ENCODE measurements at regions not wholly inside any gene's neighbourhood (a gene's known extent, or its start where the extent isn't known, plus 50 kb on each side); places are given as distances from the start of the nearest gene placed in this dataset.

GRCh38 chr14:86279405-86279804, 749.5 kb downstream of the FLRT2 start (continued):
- no peak for TF ChIP-seq CTCF (IDR thresholded peaks at IDR 0.05 in 2 of 3, conservative IDR thresholded peaks at IDR 0.05 in 1 of 3; ENCODE audit: control insufficient read depth in 2 of 3, extremely low read depth in 1 of 3, insufficient read depth in 1 of 3, low read depth in 3 of 3, low read length in 3 of 3)
- TF ChIP-seq FOS (IDR thresholded peaks at IDR 0.05; ENCODE audit: borderline replicate concordance, extremely low read depth, insufficient read length): no peak
- TF ChIP-seq BMI1 (IDR thresholded peaks at IDR 0.05; ENCODE audit: borderline replicate concordance): no peak
- TF ChIP-seq ZNF622 (IDR thresholded peaks at IDR 0.05): no peak
- TF ChIP-seq MYB (IDR thresholded peaks at IDR 0.05; ENCODE audit: borderline replicate concordance, low read depth, low read length): no peak
- no peak for TF ChIP-seq CHD2 (IDR thresholded peaks at IDR 0.05; ENCODE audit: borderline replicate concordance, low read depth, low read length)
- no peak for TF ChIP-seq ELK1 (IDR thresholded peaks at IDR 0.05; ENCODE audit: low read depth, low read length)
- TF ChIP-seq SREBF1 (IDR thresholded peaks at IDR 0.05; ENCODE audit: low read length): no peak

- no peaks in the 10 kb centered on the region for H3K36me3 ChIP-seq (ENCODE audit: control insufficient read depth in 2 of 2, insufficient read depth in 2 of 2, low read length in 1 of 2)
- no peak for FAIRE-seq
- in situ Hi-C loops (cut with MboI): no loop called here
These were observed 728.0 kb downstream of the FLRT2 start for GRCh38 chr14:86257973-86258372.

More at GRCh38 chr14:86257973-86258372, 728.0 kb downstream of the FLRT2 start:
- Histone ChIP-seq H3K4me3 (no peak overlapping the region), H3K79me2 (ENCODE audit: control insufficient read depth, insufficient read depth, low read length) (no peaks in the 10 kb centered on the region), H3K27ac (ENCODE audit: control insufficient read depth, insufficient read depth) (no peak overlapping the region), H3K4me1 (ENCODE audit: control insufficient read depth, insufficient read depth, low read length) (no peaks in the 10 kb centered on the region), H3K9ac (ENCODE audit: control insufficient read depth, insufficient read depth, low read length) (no peak overlapping the region), H3K4me2 (ENCODE audit: control insufficient read depth, insufficient read depth) (no peak overlapping the region), H3K9me3 (replicated peaks; ENCODE audit: control insufficient read depth, insufficient read depth, low read length) (no peaks in the 10 kb centered on the region), H2AFZ (ENCODE audit: control insufficient read depth, low read depth, low read length) (no peak overlapping the region), H3K27me3 (replicated peaks in 1 of 2; ENCODE audit: control insufficient read depth in 2 of 2, insufficient read depth in 2 of 2, low read length in 1 of 2) (no peaks in the 10 kb centered on the region), H4K20me1 (ENCODE audit: control insufficient read depth, insufficient read depth) (no peaks in the 10 kb centered on the region)
- intact Hi-C loops (cut with micrococcal nuclease; ENCODE audit: unreplicated experiment): no loop called here
- CTCF ChIA-PET: no interaction called here
- no peak for TF ChIP-seq SRF (IDR thresholded peaks at IDR 0.05; ENCODE audit: low read depth in 2 of 2, low read length in 2 of 2)
- TF ChIP-seq BACH1 (IDR thresholded peaks at IDR 0.05; ENCODE audit: borderline replicate concordance): no peak
- SMC1A ChIA-PET (ENCODE audit: uncharacterized antibody, unreplicated experiment): no interaction called here
- WGBS (ENCODE audit: insufficient coverage, insufficient replicate concordance, low lambda C conversion rate, missing lambda C conversion rate): 0% methylated on average over 2 of the region's 2 CpGs
- POLR2A ChIA-PET: no interaction called here
- BruUV-seq (replicated peaks): no TSS peak
- RAD21 ChIA-PET (ENCODE audit: unreplicated experiment): no interaction called here
- ATAC-seq (no peak), DNase-seq (ENCODE audit: low read depth, low spot score) (no peak)
